ENCODE measurements at regions not wholly inside any gene's neighbourhood (a gene's known extent, or its start where the extent isn't known, plus 50 kb on each side); places are given as distances from the start of the nearest gene placed in this dataset.

DNA sequence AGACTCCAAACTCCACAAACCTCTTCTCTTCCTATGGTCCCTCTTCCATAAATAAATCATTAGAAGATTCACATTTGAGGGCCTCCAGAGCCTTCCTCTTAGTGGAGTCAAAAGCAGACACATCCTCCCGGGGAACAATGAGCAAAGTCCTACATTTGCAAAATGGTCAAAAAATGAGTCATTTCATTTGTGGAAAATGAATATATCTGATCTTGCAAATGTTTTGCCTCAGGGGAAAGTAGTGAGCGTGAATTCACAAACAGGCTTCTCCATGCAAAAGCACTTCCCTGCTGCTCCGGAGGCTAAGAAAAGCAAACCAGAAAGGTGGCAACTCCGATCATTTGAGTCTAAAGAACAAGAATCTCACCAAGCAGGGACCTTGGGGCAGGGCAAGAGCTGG lies 86.7 kb upstream of the IQSEC1 start:
- CTCF ChIA-PET: no interaction called here
- peaks cover 2% of the 10 kb centered on the region for H3K36me3 Mint-ChIP-seq (ENCODE audit: low read depth)
- no peak for ATAC-seq
- H3K4me3 Mint-ChIP-seq: no peak overlapping the region
- peaks cover 7% of the 10 kb centered on the region for H3K9me3 Mint-ChIP-seq (ENCODE audit: insufficient read depth)
- POLR2A ChIA-PET: no interaction called here
- H3K4me1 Mint-ChIP-seq (ENCODE audit: low read depth): no peaks in the 10 kb centered on the region
- H3K27me3 Mint-ChIP-seq (ENCODE audit: low read depth): peaks cover 3% of the 10 kb centered on the region
- no peak overlapping the region for H3K27ac Mint-ChIP-seq
- no peak for DNase-seq

DNA sequence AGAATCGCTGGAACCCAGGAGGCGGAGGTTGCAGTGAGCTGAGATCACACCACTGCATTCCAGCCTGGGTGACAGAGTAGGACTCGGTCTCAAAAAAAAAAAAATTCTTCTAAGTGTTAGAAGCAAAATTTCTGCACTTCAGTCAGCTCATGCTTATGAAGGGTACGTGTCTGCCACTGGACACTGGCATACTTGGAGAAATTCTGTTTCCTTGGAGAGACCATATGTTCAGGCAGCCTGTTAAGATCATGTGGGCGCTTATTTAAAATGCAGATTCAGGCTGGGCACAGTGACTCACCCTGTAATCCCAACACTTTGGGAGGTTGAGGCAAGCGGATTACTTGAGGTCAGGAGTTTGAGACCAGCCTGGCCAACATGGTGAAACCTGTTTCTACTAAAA lies 85.6 kb upstream of the IQSEC1 start:
- peaks cover 2% of the 10 kb centered on the region for H3K36me3 Mint-ChIP-seq (ENCODE audit: low read depth)
- peaks cover 3% of the 10 kb centered on the region for H3K27me3 Mint-ChIP-seq (ENCODE audit: low read depth)
- ChIA-PET CTCF (no interaction called here), POLR2A (no interaction called here)
- peaks cover 11% of the 10 kb centered on the region for H3K9me3 Mint-ChIP-seq (ENCODE audit: insufficient read depth)
- no peaks in the 10 kb centered on the region for H3K4me1 Mint-ChIP-seq (ENCODE audit: low read depth)
- DNase-seq (no peak), ATAC-seq (no peak)
- H3K4me3 Mint-ChIP-seq: no peak overlapping the region
- H3K27ac Mint-ChIP-seq: no peak overlapping the region

DNA sequence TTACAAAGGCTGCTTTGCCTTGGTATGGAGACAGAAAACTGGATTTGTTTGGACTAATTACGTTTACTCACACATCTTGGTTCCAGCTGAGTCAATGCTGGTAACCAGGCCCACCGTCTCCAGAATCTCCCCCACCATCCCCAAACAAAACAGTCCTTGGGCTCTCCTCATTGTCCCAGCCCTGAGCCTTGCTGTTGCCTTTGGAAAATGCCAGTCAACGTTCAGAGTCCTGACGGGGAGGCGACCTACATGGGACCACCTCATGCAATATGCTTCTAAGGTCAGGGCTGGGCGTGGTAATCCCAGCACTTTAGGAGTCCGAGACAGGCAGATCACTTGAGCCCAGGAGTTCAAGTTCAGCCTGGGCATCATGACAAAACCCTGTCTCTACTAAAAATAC lies 85.2 kb upstream of the IQSEC1 start:
- Mint-ChIP-seq H3K27ac (no peak overlapping the region), H3K27me3 (ENCODE audit: low read depth) (peaks cover 3% of the 10 kb centered on the region), H3K36me3 (ENCODE audit: low read depth) (peaks cover 2% of the 10 kb centered on the region), H3K4me3 (no peak overlapping the region), H3K9me3 (ENCODE audit: insufficient read depth) (peaks cover 11% of the 10 kb centered on the region), H3K4me1 (ENCODE audit: low read depth) (no peaks in the 10 kb centered on the region)
- DNase-seq (no peak), ATAC-seq (no peak)
- CTCF ChIA-PET: no interaction called here
- POLR2A ChIA-PET: no interaction called here

DNA sequence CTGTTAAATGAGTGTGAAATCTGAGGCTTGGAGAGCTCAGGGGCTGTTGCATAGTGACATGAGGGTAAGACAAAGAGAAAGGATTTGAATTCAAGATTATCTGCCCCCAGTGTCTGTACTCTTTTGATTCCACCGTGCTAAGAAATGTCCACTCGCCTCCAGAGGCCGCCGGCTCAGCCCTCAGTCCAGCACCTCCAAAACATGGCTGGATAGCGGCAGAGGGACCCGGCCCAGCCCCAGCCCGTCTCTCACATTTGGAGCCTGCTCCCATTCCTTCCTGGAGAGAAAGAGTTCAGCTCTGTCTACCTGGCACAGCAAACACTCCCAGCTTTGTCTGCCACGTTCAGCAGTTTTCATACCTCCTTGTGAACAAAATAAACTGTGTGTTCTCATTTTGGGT lies 84.8 kb upstream of the IQSEC1 start:
- Mint-ChIP-seq H3K27me3 (ENCODE audit: low read depth) (peaks cover 3% of the 10 kb centered on the region), H3K4me3 (no peak overlapping the region), H3K27ac (no peak overlapping the region), H3K36me3 (ENCODE audit: low read depth) (peaks cover 2% of the 10 kb centered on the region), H3K9me3 (ENCODE audit: insufficient read depth) (peaks cover 11% of the 10 kb centered on the region), H3K4me1 (ENCODE audit: low read depth) (no peaks in the 10 kb centered on the region)
- ChIA-PET POLR2A (no interaction called here), CTCF (no interaction called here)
- ATAC-seq: no peak
- DNase-seq: no peak

DNA sequence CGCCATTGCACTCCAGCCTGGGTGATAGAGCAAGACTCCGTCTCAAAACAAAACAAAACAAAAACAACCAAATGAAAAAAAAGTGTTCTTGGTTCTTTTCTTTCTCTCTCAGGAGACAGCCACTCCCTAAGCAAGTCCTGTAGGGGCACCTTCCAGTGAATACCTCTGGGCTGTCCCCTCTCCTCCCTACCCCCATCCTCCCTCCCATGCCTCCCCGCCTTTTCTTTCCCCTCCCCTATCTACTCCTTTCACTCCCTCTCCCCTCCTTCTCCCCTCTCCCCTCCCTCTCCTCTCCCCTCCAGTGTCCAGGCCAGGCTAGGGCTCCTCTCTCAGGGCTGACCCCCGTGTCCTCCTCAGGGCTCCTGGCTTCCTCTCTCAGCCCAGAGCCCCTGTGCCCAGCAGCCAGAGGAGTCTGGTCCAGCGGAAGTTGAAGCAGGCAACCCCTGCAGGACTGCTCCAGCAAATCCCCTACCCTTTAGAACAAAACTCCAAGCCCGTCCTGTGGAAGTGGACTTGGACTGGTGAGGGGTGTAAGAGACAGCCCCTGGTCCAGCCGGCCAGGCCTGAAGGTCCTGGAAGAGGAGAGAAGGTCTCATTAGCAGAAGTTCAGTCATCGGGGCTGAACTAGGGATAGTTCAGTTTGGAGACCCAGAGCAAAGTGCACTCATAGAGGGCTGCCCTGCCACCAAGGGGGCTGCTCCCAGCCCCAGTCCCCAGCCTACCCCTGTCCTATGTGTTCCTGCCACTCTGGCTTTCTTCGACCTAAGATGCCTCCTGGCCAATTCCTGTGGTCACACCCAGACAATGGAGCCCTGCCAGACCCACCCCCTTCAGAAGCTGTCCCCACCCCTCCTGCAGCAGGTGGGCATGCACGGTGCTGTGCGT lies 79.8 kb upstream of the IQSEC1 start:
- POLR2A ChIA-PET: no interaction called here
- CTCF ChIA-PET: no interaction called here
- H3K9me3 Mint-ChIP-seq (ENCODE audit: insufficient read depth): peaks cover 11% of the 10 kb centered on the region
- peaks cover 14% of the 10 kb centered on the region for H3K4me1 Mint-ChIP-seq (ENCODE audit: low read depth)
- no peak overlapping the region for H3K27ac Mint-ChIP-seq
- ATAC-seq (no peak), DNase-seq (no peak)
- H3K4me3 Mint-ChIP-seq: no peak overlapping the region
- peaks cover 2% of the 10 kb centered on the region for H3K36me3 Mint-ChIP-seq (ENCODE audit: low read depth)
- peaks cover 3% of the 10 kb centered on the region for H3K27me3 Mint-ChIP-seq (ENCODE audit: low read depth)

DNA sequence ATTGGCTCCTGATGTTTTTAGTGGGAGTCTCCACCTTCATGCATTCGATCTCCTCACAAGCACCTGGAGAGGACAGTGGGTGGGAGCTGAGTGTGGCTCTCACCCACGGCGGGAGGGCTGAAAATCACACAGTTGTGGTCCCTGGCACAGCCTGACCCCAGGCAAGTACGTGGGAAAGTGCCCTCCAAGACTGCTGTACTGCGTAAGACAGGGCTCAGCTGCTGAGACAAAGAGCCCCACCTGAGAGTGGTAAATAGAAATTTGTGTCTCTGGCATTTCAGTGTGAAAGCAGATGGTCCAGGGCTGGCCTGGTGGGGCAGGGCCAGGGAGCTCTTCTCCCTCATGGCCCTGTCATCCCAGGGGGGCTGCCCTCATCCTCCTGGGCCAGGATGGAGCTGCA lies 77.4 kb upstream of the IQSEC1 start:
- DNase-seq: no peak
- Mint-ChIP-seq H3K9me3 (ENCODE audit: insufficient read depth) (peaks cover 11% of the 10 kb centered on the region), H3K4me1 (ENCODE audit: low read depth) (peaks cover 14% of the 10 kb centered on the region), H3K27ac (no peak overlapping the region), H3K4me3 (no peak overlapping the region), H3K27me3 (ENCODE audit: low read depth) (no peaks in the 10 kb centered on the region), H3K36me3 (ENCODE audit: low read depth) (peaks cover 2% of the 10 kb centered on the region)
- ChIA-PET CTCF (no interaction called here), POLR2A (no interaction called here)
- ATAC-seq: no peak

DNA sequence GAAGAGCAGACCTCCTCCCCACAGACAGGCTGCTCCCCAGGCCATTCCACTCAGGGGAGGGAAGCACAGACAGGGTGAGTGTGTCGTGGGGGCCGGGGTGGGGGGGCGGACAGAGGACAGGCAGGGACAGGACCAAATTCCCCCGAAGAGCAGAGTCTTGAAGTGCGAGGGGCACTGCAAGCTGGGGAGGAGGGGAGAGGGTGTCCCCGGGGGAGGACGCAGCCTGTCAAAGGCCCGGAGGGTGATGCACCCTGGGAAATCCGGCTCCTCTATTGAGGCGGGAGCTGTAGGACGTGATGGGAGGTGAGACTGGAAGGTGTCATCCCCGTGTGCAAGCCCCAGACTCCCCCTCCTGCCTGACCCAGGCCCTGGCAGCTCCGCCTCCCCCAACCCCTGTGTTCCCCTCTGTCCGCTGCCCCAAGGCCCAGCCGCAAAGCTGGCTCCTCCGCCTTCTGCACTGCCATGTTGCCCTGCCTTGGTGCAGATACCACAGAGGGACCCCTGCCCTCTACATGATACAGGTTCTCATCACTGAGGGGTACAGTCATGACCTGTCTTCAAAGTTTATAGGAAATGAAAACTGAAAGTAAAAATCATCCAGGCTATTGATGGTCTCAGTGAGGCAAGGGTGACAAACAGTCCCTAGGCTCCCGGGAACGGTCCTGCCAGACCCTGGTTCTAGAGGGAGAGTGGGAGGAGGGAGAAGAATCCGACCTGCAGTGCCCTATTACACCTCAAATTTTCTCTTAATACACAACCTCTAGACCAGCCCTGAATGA lies 76.3 kb upstream of the IQSEC1 start:
- ATAC-seq (peak; percentile 79), DNase-seq (no peak)
- Mint-ChIP-seq H3K27ac (peak overlapping the region; percentile 84), H3K27me3 (ENCODE audit: low read depth) (no peaks in the 10 kb centered on the region), H3K4me1 (ENCODE audit: low read depth) (peaks cover 14% of the 10 kb centered on the region), H3K9me3 (ENCODE audit: insufficient read depth) (peaks cover under 1% of the 10 kb centered on the region), H3K36me3 (ENCODE audit: low read depth) (no peaks in the 10 kb centered on the region), H3K4me3 (no peak overlapping the region)
- ChIA-PET POLR2A (no interaction called here), CTCF (no interaction called here)

DNA sequence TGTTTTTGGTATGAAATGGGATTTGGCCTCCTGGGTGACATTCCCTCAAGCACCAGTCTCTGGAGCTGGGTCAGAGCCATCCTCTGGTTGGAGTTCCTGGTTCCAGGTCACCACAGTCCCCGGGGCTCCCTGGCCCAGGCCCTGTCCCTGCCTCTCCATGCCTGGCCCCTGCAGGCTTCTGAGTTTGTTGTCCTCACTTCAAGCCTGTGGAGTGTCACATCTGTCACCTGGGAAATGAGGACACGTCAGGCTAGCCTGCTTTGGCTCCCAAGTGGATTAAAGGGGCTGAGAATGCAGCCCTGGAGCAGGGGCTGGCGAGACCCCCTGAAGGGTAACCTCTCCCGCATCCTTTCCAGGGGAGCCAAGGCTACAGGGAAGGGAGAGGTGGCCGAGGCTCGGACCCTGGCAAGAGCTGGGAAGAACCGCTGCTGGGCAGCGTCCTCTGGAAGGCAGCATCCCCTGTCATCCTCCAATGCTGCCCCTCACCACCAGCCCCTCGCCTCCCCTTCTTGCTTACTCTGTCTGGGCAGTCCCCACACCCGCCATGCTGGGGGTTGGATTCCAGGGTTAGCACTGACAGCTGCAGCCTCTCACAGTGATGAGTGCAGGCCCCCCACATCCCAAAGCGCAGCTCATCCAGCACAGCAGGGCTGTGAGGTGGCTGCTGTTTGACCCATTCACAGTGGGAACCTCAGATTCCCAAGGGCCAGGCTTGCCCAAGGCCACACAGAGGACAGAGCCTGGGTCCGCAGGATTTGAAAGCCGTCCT lies 75.5 kb upstream of the IQSEC1 start:
- no peak overlapping the region for H3K4me3 Mint-ChIP-seq
- H3K36me3 Mint-ChIP-seq (ENCODE audit: low read depth): no peaks in the 10 kb centered on the region
- H3K9me3 Mint-ChIP-seq (ENCODE audit: insufficient read depth): no peaks in the 10 kb centered on the region
- no peak overlapping the region for H3K27ac Mint-ChIP-seq
- ChIA-PET CTCF (no interaction called here), POLR2A (no interaction called here)
- H3K27me3 Mint-ChIP-seq (ENCODE audit: low read depth): no peaks in the 10 kb centered on the region
- DNase-seq: no peak
- no peak for ATAC-seq
- peaks cover 14% of the 10 kb centered on the region for H3K4me1 Mint-ChIP-seq (ENCODE audit: low read depth)

DNA sequence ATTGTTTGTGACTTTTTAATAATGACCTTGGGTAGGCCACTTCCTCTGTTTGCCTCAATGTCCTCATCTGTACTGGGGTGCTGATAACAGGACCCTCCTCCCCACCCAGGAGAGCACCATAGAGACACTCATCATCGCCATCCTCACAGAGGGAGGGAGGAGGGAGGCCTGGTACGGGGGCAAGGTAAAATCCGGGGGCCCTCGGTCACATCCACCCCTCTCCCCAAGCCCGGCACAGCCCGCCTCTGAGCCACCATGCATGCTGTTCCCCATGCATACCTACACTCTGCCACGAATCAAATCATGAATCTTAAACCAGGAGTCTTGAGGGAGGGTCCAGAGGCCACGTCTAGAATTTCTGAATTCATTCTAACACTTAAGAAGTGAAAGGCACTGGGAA lies 74.9 kb upstream of the IQSEC1 start:
- no peak for ATAC-seq
- ChIA-PET CTCF (no interaction called here), POLR2A (no interaction called here)
- Mint-ChIP-seq H3K4me1 (ENCODE audit: low read depth) (peaks cover 14% of the 10 kb centered on the region), H3K9me3 (ENCODE audit: insufficient read depth) (no peaks in the 10 kb centered on the region), H3K27me3 (ENCODE audit: low read depth) (no peaks in the 10 kb centered on the region), H3K4me3 (no peak overlapping the region), H3K27ac (peak overlapping the region; percentile 57), H3K36me3 (ENCODE audit: low read depth) (no peaks in the 10 kb centered on the region)
- no peak for DNase-seq

DNA sequence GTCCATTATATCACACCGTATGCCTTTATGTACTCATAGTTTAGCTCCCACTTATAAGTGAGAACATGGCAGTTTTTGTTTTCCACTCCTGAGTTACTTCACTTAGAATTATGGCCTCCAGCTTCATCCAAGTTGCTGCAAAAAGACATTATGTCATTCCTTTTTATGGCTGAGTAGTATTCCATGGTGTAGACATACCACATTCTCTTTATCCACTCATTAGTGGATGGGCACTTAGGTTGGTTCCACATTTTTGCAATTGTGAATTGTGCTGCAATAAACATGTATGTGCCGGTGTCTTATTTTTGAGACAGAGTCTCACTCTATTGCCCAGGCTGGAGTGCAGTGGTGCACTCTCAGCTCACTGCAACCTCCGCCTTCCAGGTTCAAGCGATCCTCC lies 74.1 kb upstream of the IQSEC1 start:
- Mint-ChIP-seq H3K4me1 (ENCODE audit: low read depth) (peaks cover 14% of the 10 kb centered on the region), H3K27me3 (ENCODE audit: low read depth) (no peaks in the 10 kb centered on the region), H3K9me3 (ENCODE audit: insufficient read depth) (no peaks in the 10 kb centered on the region), H3K4me3 (no peak overlapping the region), H3K36me3 (ENCODE audit: low read depth) (no peaks in the 10 kb centered on the region), H3K27ac (no peak overlapping the region)
- DNase-seq (no peak), ATAC-seq (no peak)
- CTCF ChIA-PET: interaction anchor here (1.0 kb wide), 1 partner anchor 199 kb away, joined by 4 read pairs; no protein-coding TSS in a partner anchor
- POLR2A ChIA-PET: no interaction called here

DNA sequence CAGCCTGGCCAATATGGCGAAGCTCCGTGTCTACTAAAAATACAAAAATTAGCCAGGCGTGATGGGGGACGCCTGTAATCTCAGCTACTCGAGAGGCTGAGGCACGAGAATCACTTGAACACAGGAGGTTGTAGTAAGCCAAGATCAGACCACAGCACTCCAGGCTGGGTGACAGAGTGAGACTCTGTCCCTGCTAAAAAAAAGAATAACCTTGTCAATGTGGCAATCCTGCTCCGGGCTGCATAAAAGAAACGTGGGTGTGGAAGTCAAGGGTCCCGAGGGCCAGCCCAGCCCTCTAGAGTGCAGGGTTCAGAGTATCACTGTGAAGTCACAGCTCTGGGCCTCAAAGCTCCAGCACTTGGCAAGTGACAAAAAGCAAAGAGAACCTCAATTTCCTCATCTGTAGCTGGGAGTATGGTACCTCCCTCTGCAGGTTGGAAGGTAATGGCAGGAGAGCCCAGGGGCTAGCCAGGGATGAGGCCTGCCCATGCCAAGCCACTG lies 73.5 kb upstream of the IQSEC1 start:
- Mint-ChIP-seq H3K36me3 (ENCODE audit: low read depth) (no peaks in the 10 kb centered on the region), H3K9me3 (ENCODE audit: insufficient read depth) (no peaks in the 10 kb centered on the region), H3K4me1 (ENCODE audit: low read depth) (peaks cover 14% of the 10 kb centered on the region), H3K4me3 (no peak overlapping the region), H3K27ac (no peak overlapping the region), H3K27me3 (ENCODE audit: low read depth) (no peaks in the 10 kb centered on the region)
- ChIA-PET POLR2A (no interaction called here), CTCF (interaction anchor here (1.0 kb wide), 1 partner anchor 200 kb away, joined by 4 read pairs; no protein-coding TSS in a partner anchor)
- ATAC-seq: no peak
- no peak for DNase-seq
